ENCODE measurements at regions not wholly inside any gene's neighbourhood (a gene's known extent, or its start where the extent isn't known, plus 50 kb on each side); places are given as distances from the start of the nearest gene placed in this dataset.

- TF ChIP-seq CTCF (IDR thresholded peaks at IDR 0.05; ENCODE audit: low read depth, low read length, missing control alignments), result no peak
- no peak for DNase-seq (ENCODE audit: low read depth)
- in situ Hi-C loops (cut with HindIII; ENCODE audit: low sequenced_read_pairs), result no loop called here
- no peak overlapping the region for H3K4me3 ChIP-seq (ENCODE audit: low read depth, low read length)
Measured at GRCh38 chr5:86129009-86129408, 488.7 kb upstream of the COX7C start.

- no peak for TF ChIP-seq CTCF (IDR thresholded peaks at IDR 0.05; ENCODE audit: low read depth, low read length, missing control alignments)
- no peak for DNase-seq (ENCODE audit: low read depth)
- in situ Hi-C loops (cut with HindIII; ENCODE audit: low sequenced_read_pairs), result no loop called here
- H3K4me3 ChIP-seq (ENCODE audit: low read depth, low read length), result no peak overlapping the region
Measured at GRCh38 chr5:86137297-86137696, 480.4 kb upstream of the COX7C start.

- in situ Hi-C loops (cut with HindIII; ENCODE audit: low sequenced_read_pairs), result no loop called here
- DNase-seq (ENCODE audit: low read depth), result no peak
- TF ChIP-seq CTCF (IDR thresholded peaks at IDR 0.05; ENCODE audit: low read depth, low read length, missing control alignments), result no peak
- H3K4me3 ChIP-seq (ENCODE audit: low read depth, low read length), result no peak overlapping the region
Measured at GRCh38 chr5:86143837-86144236, 473.9 kb upstream of the COX7C start.

GRCh38 chr5:86152988-86153560, 464.7 kb upstream of the COX7C start:
- no peak for TF ChIP-seq CTCF (IDR thresholded peaks at IDR 0.05; ENCODE audit: low read depth, low read length, missing control alignments)
- H3K4me3 ChIP-seq (ENCODE audit: low read depth, low read length), result no peak overlapping the region
- no peak for DNase-seq (ENCODE audit: low read depth)
- in situ Hi-C loops (cut with HindIII; ENCODE audit: low sequenced_read_pairs), result no loop called here

- in situ Hi-C loops (cut with HindIII; ENCODE audit: low sequenced_read_pairs), result no loop called here
- TF ChIP-seq CTCF (IDR thresholded peaks at IDR 0.05; ENCODE audit: low read depth, low read length, missing control alignments), result no peak
- DNase-seq (ENCODE audit: low read depth), result no peak
- no peak overlapping the region for H3K4me3 ChIP-seq (ENCODE audit: low read depth, low read length)
Measured at GRCh38 chr5:86155796-86156195, 461.9 kb upstream of the COX7C start.

- H3K4me3 ChIP-seq (ENCODE audit: low read depth, low read length), result no peak overlapping the region
- TF ChIP-seq CTCF (IDR thresholded peaks at IDR 0.05; ENCODE audit: low read depth, low read length, missing control alignments), result no peak
- DNase-seq (ENCODE audit: low read depth), result no peak
- in situ Hi-C loops (cut with HindIII; ENCODE audit: low sequenced_read_pairs), result no loop called here
Measured at GRCh38 chr5:86170194-86170593, 447.5 kb upstream of the COX7C start.

- no peak overlapping the region for H3K4me3 ChIP-seq (ENCODE audit: low read depth, low read length)
- DNase-seq (ENCODE audit: low read depth), result no peak
- TF ChIP-seq CTCF (IDR thresholded peaks at IDR 0.05; ENCODE audit: low read depth, low read length, missing control alignments), result no peak
- in situ Hi-C loops (cut with HindIII; ENCODE audit: low sequenced_read_pairs), result no loop called here
Measured at GRCh38 chr5:86175224-86175623, 442.5 kb upstream of the COX7C start.
